GM06990 (cell line): ENCODE measurements at regions not wholly inside any gene's neighbourhood (a gene's known extent, or its start where the extent isn't known, plus 50 kb on each side); places are given as distances from the start of the nearest gene placed in this dataset.

Experiments
- DNase-seq: peaks from one replicate; pipeline ENCODE4 v3.0.0-alpha.2; 2011; ENCODE audit not compliant: insufficient read length; ENCODE audit errors: extremely low read depth
- H3K27me3 ChIP-seq: replicated peaks from 2 replicates; pipeline ENCODE4 v1.6.0; 2011; ENCODE audit warnings: low read length; ENCODE audit not compliant: control insufficient read depth, insufficient read depth
- H3K36me3 ChIP-seq: 2 replicates; pipeline ENCODE4 v1.5.1; 2011; ENCODE audit warnings: low read length; ENCODE audit not compliant: control insufficient read depth, insufficient read depth
- H3K4me3 ChIP-seq: replicated peaks from 2 replicates; pipeline ENCODE4 v1.5.1; 2011; ENCODE audit warnings: low read depth, mild to moderate bottlenecking, control low read depth, low read length
- CTCF ChIP-seq: IDR thresholded peaks from 2 replicates; pipeline ENCODE4 v1.5.1; 2011; ENCODE audit warnings: low read length, control low read depth, mild to moderate bottlenecking, inconsistent platforms; ENCODE audit not compliant: insufficient read depth, poor library complexity, severe bottlenecking

DNA sequence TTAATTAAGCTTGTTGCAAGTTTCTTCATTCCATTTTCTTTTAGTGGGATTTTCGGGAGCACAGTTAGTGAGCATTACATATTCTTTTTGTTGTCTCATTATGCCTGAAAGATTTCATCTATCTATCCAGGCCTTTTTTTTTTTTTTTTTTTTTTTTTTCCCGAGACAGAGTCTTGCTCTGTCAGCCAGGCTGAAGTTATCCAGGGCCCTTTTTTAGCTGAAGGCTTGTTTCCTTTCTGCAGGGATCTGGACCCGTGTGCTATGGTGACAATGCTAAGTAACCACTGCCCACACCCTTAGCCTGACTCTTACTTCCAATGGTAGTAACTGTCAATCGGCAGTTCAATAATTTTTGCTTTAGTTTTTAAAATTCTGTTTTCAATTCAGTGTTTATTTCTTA is 190.8 kb upstream of the MTPN start:
- no peak for DNase-seq
- no peak for TF ChIP-seq CTCF
- Histone ChIP-seq H3K36me3 (no peaks in the 10 kb centered on the region), H3K4me3 (no peak overlapping the region), H3K27me3 (no peaks in the 10 kb centered on the region)

GRCh38 chr7:136166521-136166920 is 189.4 kb upstream of the MTPN start:
- Histone ChIP-seq H3K4me3 (no peak overlapping the region), H3K36me3 (no peaks in the 10 kb centered on the region), H3K27me3 (no peaks in the 10 kb centered on the region)
- no peak for TF ChIP-seq CTCF
- no peak for DNase-seq

DNA sequence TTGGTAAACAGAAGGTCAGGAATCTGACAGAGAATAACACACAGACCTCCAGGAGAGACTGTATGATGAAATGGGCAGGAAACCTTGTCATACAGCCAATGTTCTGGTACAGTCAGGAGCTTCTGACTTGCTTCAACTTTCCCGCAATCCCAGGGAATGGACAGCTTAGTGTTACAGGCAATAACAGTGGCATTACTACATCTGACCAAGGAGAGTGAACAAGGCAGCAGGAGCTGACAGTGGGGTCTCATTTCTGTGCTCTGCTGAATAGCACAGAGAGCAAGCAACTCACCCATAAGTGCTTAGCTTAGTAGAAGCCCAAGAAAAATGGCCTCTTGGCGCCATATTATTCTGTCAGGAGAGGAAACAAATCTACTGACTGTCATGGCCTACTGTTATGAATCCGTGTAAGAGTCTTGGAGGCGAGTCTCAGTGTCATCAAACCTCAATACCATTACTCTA is 186.2 kb upstream of the MTPN start:
- no peak for TF ChIP-seq CTCF
- Histone ChIP-seq H3K4me3 (no peak overlapping the region), H3K36me3 (no peaks in the 10 kb centered on the region), H3K27me3 (no peaks in the 10 kb centered on the region)
- DNase-seq, result no peak

- Histone ChIP-seq H3K27me3 (no peaks in the 10 kb centered on the region), H3K36me3 (no peaks in the 10 kb centered on the region), H3K4me3 (no peak overlapping the region)
- no peak for DNase-seq
- no peak for TF ChIP-seq CTCF
Measured at GRCh38 chr7:136150311-136150710, 173.2 kb upstream of the MTPN start.

DNA sequence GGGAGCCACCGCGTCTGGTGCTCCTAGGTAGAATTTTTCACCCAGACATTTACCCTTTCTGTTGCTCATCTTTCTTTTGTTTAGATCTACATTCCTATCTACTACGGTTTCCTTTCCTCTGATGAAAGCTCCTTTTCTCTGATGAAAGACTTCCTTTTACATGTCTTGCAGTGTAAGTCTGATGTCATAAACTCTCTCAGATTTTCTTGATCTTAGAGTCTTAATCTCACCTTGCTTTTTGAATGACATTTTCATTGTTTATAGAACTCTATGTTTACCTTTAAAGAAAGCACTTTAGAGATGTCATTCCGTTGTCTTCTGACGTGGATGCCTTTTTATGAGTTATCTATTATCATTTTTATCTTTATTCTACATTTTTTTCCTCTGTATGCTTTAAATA is 171.8 kb upstream of the MTPN start:
- H3K36me3 ChIP-seq, result no peaks in the 10 kb centered on the region
- H3K4me3 ChIP-seq, result no peak overlapping the region
- no peaks in the 10 kb centered on the region for H3K27me3 ChIP-seq
- DNase-seq, result no peak
- TF ChIP-seq CTCF, result no peak

DNA sequence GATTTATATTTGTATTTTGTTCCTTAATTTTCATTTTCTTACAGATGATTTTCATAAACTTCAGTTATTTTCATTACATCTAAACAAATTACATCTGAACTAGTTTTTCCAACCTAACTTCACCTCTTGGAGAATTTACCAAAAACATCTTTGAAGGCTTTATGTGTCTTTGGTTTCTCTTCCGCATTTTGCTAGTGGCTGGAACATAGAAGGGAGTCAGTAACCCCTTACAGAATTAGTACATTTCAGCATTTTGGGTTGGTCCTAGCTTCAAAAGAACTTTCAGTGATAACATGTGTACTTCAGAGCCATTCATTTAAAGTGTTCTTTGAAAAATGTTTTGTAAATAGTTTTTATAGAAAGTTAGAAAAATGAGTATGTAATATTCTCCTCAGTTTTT is 169.8 kb upstream of the MTPN start:
- no peak for TF ChIP-seq CTCF
- Histone ChIP-seq H3K36me3 (no peaks in the 10 kb centered on the region), H3K4me3 (no peak overlapping the region), H3K27me3 (no peaks in the 10 kb centered on the region)
- DNase-seq, result no peak
